GM12878 (cell line): ENCODE measurements at regions not wholly inside any gene's neighbourhood (a gene's known extent, or its start where the extent isn't known, plus 50 kb on each side); places are given as distances from the start of the nearest gene placed in this dataset.

ENCODE experiments used
- CEBPB ChIP-seq, 2 experiments: fragments of 150-350 bp in 1 of 2; IDR thresholded peaks; 2 replicates each; pipeline ENCODE4 v1.6.1; 2012 to 2014; ENCODE audit warnings: low read depth in 2 of 2, low read length in 2 of 2, borderline replicate concordance in 1 of 2, inconsistent platforms in 1 of 2
- ETV6 ChIP-seq, 2 experiments: fragments of 450-650 bp in 1 of 2; IDR thresholded peaks in 1 of 2; conservative IDR thresholded peaks in 1 of 2; 2 replicates each; pipeline ENCODE4 v1.6.1; 2014; ENCODE audit warnings: antibody characterized with exemption in 1 of 2, borderline replicate concordance in 1 of 2, low read depth in 1 of 2, mild to moderate bottlenecking in 1 of 2, moderate library complexity in 1 of 2
- POLR2A ChIP-seq: IDR thresholded peaks from 2 replicates; pipeline ENCODE4 v1.6.1; 2011; ENCODE audit warnings: low read depth, mild to moderate bottlenecking, low read length
- POLR2AphosphoS5 ChIP-seq: IDR thresholded peaks from 2 replicates; pipeline ENCODE4 v1.6.1; 2011; ENCODE audit warnings: mild to moderate bottlenecking, low read length, inconsistent platforms
- SPI1 ChIP-seq: IDR thresholded peaks from 2 replicates; pipeline ENCODE4 v1.6.1; 2011; ENCODE audit warnings: low read depth, mild to moderate bottlenecking, low read length, moderate library complexity, borderline replicate concordance; ENCODE audit not compliant: insufficient read depth
- TF ChIP-seq, protein P1 (sequence below), 3 experiments: IDR thresholded peaks in 2 of 3; conservative IDR thresholded peaks in 1 of 3; 2 replicates each; pipeline ENCODE4 v1.5.1; 2011; ENCODE audit warnings: low read depth in 3 of 3, low read length in 3 of 3, mild to moderate bottlenecking in 3 of 3, control low read depth in 2 of 3, moderate library complexity in 2 of 3, inconsistent platforms in 1 of 3, mixed read lengths in 1 of 3; ENCODE audit not compliant: control insufficient read depth in 2 of 3, insufficient read depth in 1 of 3; ENCODE audit errors: extremely low read depth in 1 of 3
- TF ChIP-seq, protein P2 (sequence below): fragments of 450-650 bp; IDR thresholded peaks from 2 replicates; pipeline ENCODE4 v1.6.1; 2016; ENCODE audit warnings: mild to moderate bottlenecking

DNA sequence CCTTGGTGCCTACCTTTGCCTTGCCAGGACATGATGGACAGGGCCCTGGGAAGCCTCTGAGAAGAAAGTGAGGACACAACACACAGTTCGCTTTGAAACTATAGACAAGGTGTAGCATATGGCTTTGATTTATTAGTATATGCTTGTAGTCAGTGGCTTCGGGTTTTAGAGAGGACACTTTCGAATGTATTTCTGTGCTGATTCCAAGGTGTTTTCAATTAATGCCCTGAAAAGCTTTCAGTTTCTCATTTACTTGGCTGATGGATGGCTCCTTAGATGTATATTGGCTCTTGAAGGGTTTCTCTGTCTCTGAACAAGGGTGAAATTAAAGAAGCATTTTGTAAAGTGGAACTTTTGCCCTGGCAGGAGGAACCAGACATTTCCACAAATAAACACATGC is 106.9 kb downstream of the POSTN start:
- TF ChIP-seq, protein P1, sequence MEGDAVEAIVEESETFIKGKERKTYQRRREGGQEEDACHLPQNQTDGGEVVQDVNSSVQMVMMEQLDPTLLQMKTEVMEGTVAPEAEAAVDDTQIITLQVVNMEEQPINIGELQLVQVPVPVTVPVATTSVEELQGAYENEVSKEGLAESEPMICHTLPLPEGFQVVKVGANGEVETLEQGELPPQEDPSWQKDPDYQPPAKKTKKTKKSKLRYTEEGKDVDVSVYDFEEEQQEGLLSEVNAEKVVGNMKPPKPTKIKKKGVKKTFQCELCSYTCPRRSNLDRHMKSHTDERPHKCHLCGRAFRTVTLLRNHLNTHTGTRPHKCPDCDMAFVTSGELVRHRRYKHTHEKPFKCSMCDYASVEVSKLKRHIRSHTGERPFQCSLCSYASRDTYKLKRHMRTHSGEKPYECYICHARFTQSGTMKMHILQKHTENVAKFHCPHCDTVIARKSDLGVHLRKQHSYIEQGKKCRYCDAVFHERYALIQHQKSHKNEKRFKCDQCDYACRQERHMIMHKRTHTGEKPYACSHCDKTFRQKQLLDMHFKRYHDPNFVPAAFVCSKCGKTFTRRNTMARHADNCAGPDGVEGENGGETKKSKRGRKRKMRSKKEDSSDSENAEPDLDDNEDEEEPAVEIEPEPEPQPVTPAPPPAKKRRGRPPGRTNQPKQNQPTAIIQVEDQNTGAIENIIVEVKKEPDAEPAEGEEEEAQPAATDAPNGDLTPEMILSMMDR (IDR thresholded peaks at IDR 0.05 in 2 of 3, conservative IDR thresholded peaks at IDR 0.05 in 1 of 3; ENCODE audit: control insufficient read depth in 2 of 3, extremely low read depth in 1 of 3, insufficient read depth in 1 of 3, low read depth in 3 of 3, low read length in 3 of 3) = no peak
- TF ChIP-seq SPI1 (no peak), POLR2A (no peak), POLR2AphosphoS5 (no peak), ETV6 (conservative IDR thresholded peaks at IDR 0.05 in 1 of 2, IDR thresholded peaks at IDR 0.05 in 1 of 2; ENCODE audit: borderline replicate concordance in 1 of 2, low read depth in 1 of 2) (no peak), CEBPB (IDR thresholded peaks at IDR 0.05; ENCODE audit: borderline replicate concordance in 1 of 2, low read depth in 2 of 2, low read length in 2 of 2) (no peak)
- TF ChIP-seq, protein P2, sequence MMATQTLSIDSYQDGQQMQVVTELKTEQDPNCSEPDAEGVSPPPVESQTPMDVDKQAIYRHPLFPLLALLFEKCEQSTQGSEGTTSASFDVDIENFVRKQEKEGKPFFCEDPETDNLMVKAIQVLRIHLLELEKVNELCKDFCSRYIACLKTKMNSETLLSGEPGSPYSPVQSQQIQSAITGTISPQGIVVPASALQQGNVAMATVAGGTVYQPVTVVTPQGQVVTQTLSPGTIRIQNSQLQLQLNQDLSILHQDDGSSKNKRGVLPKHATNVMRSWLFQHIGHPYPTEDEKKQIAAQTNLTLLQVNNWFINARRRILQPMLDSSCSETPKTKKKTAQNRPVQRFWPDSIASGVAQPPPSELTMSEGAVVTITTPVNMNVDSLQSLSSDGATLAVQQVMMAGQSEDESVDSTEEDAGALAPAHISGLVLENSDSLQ = no peak
